K562 (cell line): ENCODE measurements at regions not wholly inside any gene's neighbourhood (a gene's known extent, or its start where the extent isn't known, plus 50 kb on each side); places are given as distances from the start of the nearest gene placed in this dataset.

Source experiments
- ATAC-seq: fragments of 200-7000 bp; cut with Tn5 transposase; 3 replicates; pipeline ENCODE4 v1.9.1; 2020; ENCODE audit warnings: moderate library complexity
- BruUV-seq: library from RNA; stranded (reverse); fragments of 400-500 nt; replicated peaks from 2 replicates; lab custom pipeline; 2021; lab: Mats Ljungman, UMichigan
- CTCF ChIA-PET: fragments of 300-600 bp; formaldehyde crosslinking; extraction: SDS; loops from one replicate; lab custom pipeline; 2021; ENCODE audit warnings: low intra/inter-chr PET ratio; lab: Yijun Ruan, JAX
- POLR2A ChIA-PET: fragments of 300-600, 350-650 bp; sonication (Branson Sonifier 250); formaldehyde crosslinking; extraction: SDS; loops from one replicate; lab custom pipeline; 2021; ENCODE audit warnings: antibody characterized with exemption, inconsistent platforms; lab: Yijun Ruan, JAX
- DNase-seq, 4 experiments: peaks; one replicate each; pipeline versions ENCODE4 v3.0.0 to v3.0.0-alpha.2; 2011 to 2018; ENCODE audit warnings: low spot score in 3 of 4, mixed read lengths in 3 of 4; ENCODE audit errors: extremely low read depth in 1 of 4
- FAIRE-seq: peaks from 2 replicates; lab custom pipeline; 2011; peaks lifted over from hg19 to GRCh38; lab: Jason Lieb, UNC
- H2AFZ ChIP-seq: 2 replicates; pipeline ENCODE4 v1.6.0; 2011; ENCODE audit warnings: low read depth, low read length, control low read depth, inconsistent platforms
- H3K27ac ChIP-seq: fragments of 200-600 bp; 3 replicates; pipeline ENCODE4 v1.8.0; 2011; ENCODE audit warnings: low read depth, mild to moderate bottlenecking, control low read depth, inconsistent platforms, low read length, moderate library complexity, mixed read lengths; ENCODE audit errors: extremely low read depth
- H3K27me3 ChIP-seq, 2 experiments: fragments of 300-600 bp in 1 of 2; 2 replicates in 1 of 2; 3 replicates in 1 of 2; pipeline versions ENCODE4 v1.6.0 to v1.8.0; 2011; ENCODE audit warnings: inconsistent platforms in 2 of 2, low read length in 2 of 2, mild to moderate bottlenecking in 1 of 2, mixed read lengths in 1 of 2, moderate library complexity in 1 of 2; ENCODE audit not compliant: control insufficient read depth in 2 of 2, insufficient read depth in 2 of 2
- H3K36me3 ChIP-seq: fragments of 300-600 bp; 3 replicates; pipeline ENCODE4 v1.8.0; 2011; ENCODE audit warnings: mild to moderate bottlenecking, low read length, inconsistent platforms; ENCODE audit not compliant: control insufficient read depth, insufficient read depth
- H3K4me1 ChIP-seq, 2 experiments: fragments of 200-600 bp in 1 of 2; replicated peaks in 1 of 2; 2 replicates in 1 of 2; 3 replicates in 1 of 2; pipeline versions ENCODE4 v1.5.1 to v1.8.0; 2011; ENCODE audit warnings: inconsistent platforms in 2 of 2, low read length in 2 of 2, mild to moderate bottlenecking in 1 of 2, mixed read lengths in 1 of 2, moderate library complexity in 1 of 2; ENCODE audit not compliant: control insufficient read depth in 2 of 2, insufficient read depth in 2 of 2
- H3K4me2 ChIP-seq: 2 replicates; pipeline ENCODE4 v1.6.1; 2011; ENCODE audit warnings: low read length, control low read depth, inconsistent platforms, mixed read lengths; ENCODE audit not compliant: insufficient read depth
- H3K4me3 ChIP-seq: fragments of 200-600 bp; sonication (generic), shearing (Covaris generic); 2 replicates; pipeline ENCODE4 v1.5.1; 2016; ENCODE audit warnings: control low read depth, inconsistent platforms
- H3K79me2 ChIP-seq: fragments of 200-600 bp; 3 replicates; pipeline ENCODE4 v1.8.0; 2011; ENCODE audit warnings: low read length, inconsistent platforms; ENCODE audit not compliant: control insufficient read depth, insufficient read depth
- H3K9ac ChIP-seq, 2 experiments: 2 replicates each; pipeline versions ENCODE4 v1.6.0 to v1.6.1; 2011; ENCODE audit warnings: low read depth in 2 of 2, low read length in 2 of 2, control low read depth in 1 of 2, inconsistent platforms in 1 of 2, mild to moderate bottlenecking in 1 of 2, mixed read lengths in 1 of 2; ENCODE audit not compliant: insufficient read depth in 1 of 2
- H3K9me1 ChIP-seq: one replicate; pipeline ENCODE4 v1.6.0; 2011; ENCODE audit warnings: inconsistent platforms, mild to moderate bottlenecking, low read length, moderate library complexity; ENCODE audit not compliant: control insufficient read depth, insufficient read depth
- H3K9me3 ChIP-seq: replicated peaks from 2 replicates; pipeline ENCODE4 v1.5.1; 2011; ENCODE audit warnings: low read depth, low read length, inconsistent platforms; ENCODE audit not compliant: control insufficient read depth, insufficient read depth
- H4K20me1 ChIP-seq: replicated peaks from 2 replicates; pipeline ENCODE4 v1.6.1; 2011; ENCODE audit warnings: low read length, inconsistent platforms, mixed read lengths; ENCODE audit not compliant: control insufficient read depth, insufficient read depth
- CHCHD3 ChIP-seq: fragments of 250-450 bp; sonication (Bioruptor Pico); IDR thresholded peaks from 2 replicates; pipeline ENCODE4 v2.1.2; 2022; ENCODE audit warnings: mild to moderate bottlenecking
- ELF1 ChIP-seq: fragments of 200-800 bp; sonication (Bioruptor generic); IDR thresholded peaks from 2 replicates; pipeline ENCODE4 v1.6.1; 2016; ENCODE audit warnings: missing genetic modification characterization, missing compliant biosample characterization
- GABPB1 ChIP-seq: sonication (generic); formaldehyde crosslinking; IDR thresholded peaks from 2 replicates; pipeline ENCODE4 v1.8.0; 2022; ENCODE audit warnings: mild to moderate bottlenecking, missing genetic modification reagents
- KDM2B ChIP-seq: fragments of 250-450 bp; sonication (Bioruptor Pico); IDR thresholded peaks from 2 replicates; pipeline ENCODE4 v1.8.0; 2021; ENCODE audit warnings: mild to moderate bottlenecking, moderate library complexity
- LARP7 ChIP-seq: fragments of 450-650 bp; IDR thresholded peaks from 2 replicates; pipeline ENCODE4 v1.6.1; 2016
- LEF1 ChIP-seq: fragments of 450-650 bp; IDR thresholded peaks from 2 replicates; pipeline ENCODE4 v1.6.1; 2016; ENCODE audit warnings: mild to moderate bottlenecking
- MEIS2 ChIP-seq: fragments of 450-650 bp; IDR thresholded peaks from 2 replicates; pipeline ENCODE4 v1.6.1; 2014; ENCODE audit warnings: mild to moderate bottlenecking; ENCODE audit not compliant: partially characterized antibody
- NCOR1 ChIP-seq: fragments of 450-650 bp; IDR thresholded peaks from 2 replicates; pipeline ENCODE4 v1.6.1; 2016; ENCODE audit warnings: mild to moderate bottlenecking, moderate library complexity
- POLR2AphosphoS2 ChIP-seq: IDR thresholded peaks from 2 replicates; pipeline ENCODE4 v1.6.1; 2012; ENCODE audit warnings: low read length, improper control_type of control experiment
- POLR2H ChIP-seq: IDR thresholded peaks from 2 replicates; pipeline ENCODE4 v1.6.1; 2016; ENCODE audit warnings: missing genetic modification characterization, low read depth, mild to moderate bottlenecking, control low read depth, missing compliant biosample characterization, moderate library complexity
- RBBP5 ChIP-seq: fragments of 200-600 bp; sonication (generic); IDR thresholded peaks from 2 replicates; pipeline ENCODE4 v1.6.1; 2012; ENCODE audit warnings: borderline replicate concordance, mild to moderate bottlenecking, low read length, control low read depth, inconsistent platforms; ENCODE audit not compliant: insufficient read depth, poor library complexity, severe bottlenecking
- RBM15 ChIP-seq: fragments of 200-400 bp; formaldehyde crosslinking; IDR thresholded peaks from 2 replicates; pipeline ENCODE4 v1.6.1; 2018; ENCODE audit warnings: mild to moderate bottlenecking, low read length, moderate library complexity; ENCODE audit not compliant: insufficient read depth
- RBM22 ChIP-seq: fragments of 200-400 bp; formaldehyde crosslinking; IDR thresholded peaks from 2 replicates; pipeline ENCODE4 v1.6.1; 2018; ENCODE audit warnings: low read length, low read depth; ENCODE audit not compliant: poor library complexity, severe bottlenecking
- SRSF9 ChIP-seq: fragments of 200-400 bp; formaldehyde crosslinking; IDR thresholded peaks from 2 replicates; pipeline ENCODE4 v1.6.1; 2017; ENCODE audit warnings: low read depth, low read length, borderline replicate concordance
- ZNF79 ChIP-seq: fragments of 250-450 bp; sonication (Bioruptor Pico); IDR thresholded peaks from 2 replicates; pipeline ENCODE4 v1.4.0; 2020; ENCODE audit warnings: low read depth, mild to moderate bottlenecking, moderate library complexity
- WGBS: fragments of 100-300 bp; shearing (Covaris generic); methylation state at CpG from one replicate; pipeline ENCODE4 v1.1.6; 2016; ENCODE audit warnings: low coverage, mixed read lengths; ENCODE audit not compliant: insufficient coverage; ENCODE audit errors: missing lambda C conversion rate; 5-methylcytosine and 5-hydroxymethylcytosine counted together
- in situ Hi-C: fragments of 300-500 bp; cut with MboI; formaldehyde crosslinking; loops from 4 replicates; pipeline ENCODE4 v1.15.0; 2018; ENCODE audit warnings: inconsistent platforms, mixed read lengths
- intact Hi-C: fragments of 100-400 bp; cut with micrococcal nuclease; formaldehyde crosslinking; loops from 2 replicates; pipeline ENCODE4 v1.14.2; 2022
- TF ChIP-seq, protein P1 (sequence below): fragments of 250-450 bp; sonication (Bioruptor Pico); IDR thresholded peaks from 2 replicates; pipeline ENCODE4 v1.4.0; 2020; ENCODE audit warnings: mild to moderate bottlenecking, moderate library complexity
- TF ChIP-seq, protein P2 (sequence below): fragments of 250-450 bp; sonication (Bioruptor Pico); IDR thresholded peaks from 2 replicates; pipeline ENCODE4 v1.4.0; 2020; ENCODE audit warnings: mild to moderate bottlenecking, moderate library complexity
- TF ChIP-seq, protein P3 (sequence below): fragments of 450-650 bp; IDR thresholded peaks from 2 replicates; pipeline ENCODE4 v1.7.1; 2018; ENCODE audit warnings: mild to moderate bottlenecking, low read depth; ENCODE audit not compliant: partially characterized antibody

DNA sequence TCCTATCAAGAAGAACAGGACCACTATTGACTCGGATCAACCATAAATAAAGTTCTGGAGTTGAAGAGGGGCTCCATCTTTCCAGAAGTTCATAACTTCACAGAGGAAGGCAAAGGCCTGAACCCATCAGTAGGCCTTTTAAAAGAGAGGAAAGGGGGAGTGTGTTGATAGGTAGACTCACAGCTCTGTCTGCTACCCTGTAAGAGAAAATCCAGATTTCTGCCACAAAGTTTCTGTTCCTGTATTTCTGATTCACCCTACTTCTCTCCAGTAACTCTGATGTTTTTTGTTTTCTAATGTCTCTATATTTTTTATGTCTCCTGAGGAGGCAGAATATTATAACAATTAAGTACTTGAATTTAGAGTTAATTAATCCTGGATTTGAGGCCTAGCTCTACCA lies 564.0 kb downstream of the TNS1 start:
- no TSS peak for BruUV-seq
- no peak for DNase-seq
- Histone ChIP-seq H4K20me1 (no peaks in the 10 kb centered on the region), H3K79me2 (no peaks in the 10 kb centered on the region), H3K36me3 (no peaks in the 10 kb centered on the region), H3K4me3 (no peak overlapping the region), H3K27ac (no peak overlapping the region), H3K4me2 (no peak overlapping the region), H3K27me3 (no peaks in the 10 kb centered on the region), H2AFZ (no peak overlapping the region), H3K4me1 (no peaks in the 10 kb centered on the region), H3K9me1 (no peaks in the 10 kb centered on the region), H3K9ac (no peak overlapping the region), H3K9me3 (no peaks in the 10 kb centered on the region)
- no peak for FAIRE-seq
- in situ Hi-C loops, result no loop called here
- POLR2A ChIA-PET, result no interaction called here
- CTCF ChIA-PET, result no interaction called here
- intact Hi-C loops, result no loop called here
- WGBS, result 0% methylated on average over 1 of the region's 1 CpG
- ATAC-seq, result no peak
- TF ChIP-seq, protein P1, sequence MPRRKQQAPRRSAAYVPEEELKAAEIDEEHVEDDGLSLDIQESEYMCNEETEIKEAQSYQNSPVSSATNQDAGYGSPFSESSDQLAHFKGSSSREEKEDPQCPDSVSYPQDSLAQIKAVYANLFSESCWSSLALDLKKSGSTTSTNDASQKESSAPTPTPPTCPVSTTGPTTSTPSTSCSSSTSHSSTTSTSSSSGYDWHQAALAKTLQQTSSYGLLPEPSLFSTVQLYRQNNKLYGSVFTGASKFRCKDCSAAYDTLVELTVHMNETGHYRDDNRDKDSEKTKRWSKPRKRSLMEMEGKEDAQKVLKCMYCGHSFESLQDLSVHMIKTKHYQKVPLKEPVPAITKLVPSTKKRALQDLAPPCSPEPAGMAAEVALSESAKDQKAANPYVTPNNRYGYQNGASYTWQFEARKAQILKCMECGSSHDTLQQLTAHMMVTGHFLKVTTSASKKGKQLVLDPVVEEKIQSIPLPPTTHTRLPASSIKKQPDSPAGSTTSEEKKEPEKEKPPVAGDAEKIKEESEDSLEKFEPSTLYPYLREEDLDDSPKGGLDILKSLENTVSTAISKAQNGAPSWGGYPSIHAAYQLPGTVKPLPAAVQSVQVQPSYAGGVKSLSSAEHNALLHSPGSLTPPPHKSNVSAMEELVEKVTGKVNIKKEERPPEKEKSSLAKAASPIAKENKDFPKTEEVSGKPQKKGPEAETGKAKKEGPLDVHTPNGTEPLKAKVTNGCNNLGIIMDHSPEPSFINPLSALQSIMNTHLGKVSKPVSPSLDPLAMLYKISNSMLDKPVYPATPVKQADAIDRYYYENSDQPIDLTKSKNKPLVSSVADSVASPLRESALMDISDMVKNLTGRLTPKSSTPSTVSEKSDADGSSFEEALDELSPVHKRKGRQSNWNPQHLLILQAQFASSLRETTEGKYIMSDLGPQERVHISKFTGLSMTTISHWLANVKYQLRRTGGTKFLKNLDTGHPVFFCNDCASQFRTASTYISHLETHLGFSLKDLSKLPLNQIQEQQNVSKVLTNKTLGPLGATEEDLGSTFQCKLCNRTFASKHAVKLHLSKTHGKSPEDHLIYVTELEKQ (CRISPR knock-in tag), result no peak
- no peak for TF ChIP-seq SRSF9
- no peak for TF ChIP-seq POLR2AphosphoS2
- no peak for TF ChIP-seq RBM15
- no peak for TF ChIP-seq ELF1 (tag)
- no peak for TF ChIP-seq RBM22
- TF ChIP-seq, protein P2, sequence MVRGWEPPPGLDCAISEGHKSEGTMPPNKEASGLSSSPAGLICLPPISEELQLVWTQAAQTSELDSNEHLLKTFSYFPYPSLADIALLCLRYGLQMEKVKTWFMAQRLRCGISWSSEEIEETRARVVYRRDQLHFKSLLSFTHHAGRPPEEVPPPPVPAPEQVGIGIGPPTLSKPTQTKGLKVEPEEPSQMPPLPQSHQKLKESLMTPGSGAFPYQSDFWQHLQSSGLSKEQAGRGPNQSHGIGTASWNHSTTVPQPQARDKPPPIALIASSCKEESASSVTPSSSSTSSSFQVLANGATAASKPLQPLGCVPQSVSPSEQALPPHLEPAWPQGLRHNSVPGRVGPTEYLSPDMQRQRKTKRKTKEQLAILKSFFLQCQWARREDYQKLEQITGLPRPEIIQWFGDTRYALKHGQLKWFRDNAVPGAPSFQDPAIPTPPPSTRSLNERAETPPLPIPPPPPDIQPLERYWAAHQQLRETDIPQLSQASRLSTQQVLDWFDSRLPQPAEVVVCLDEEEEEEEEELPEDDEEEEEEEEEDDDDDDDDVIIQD, result no peak
- TF ChIP-seq RBBP5, result no peak
- TF ChIP-seq ZNF79 (CRISPR knock-in tag), result no peak
- no peak for TF ChIP-seq MEIS2
- TF ChIP-seq GABPB1 (CRISPR knock-in tag), result no peak
- no peak for TF ChIP-seq CHCHD3 (CRISPR knock-in tag)
- TF ChIP-seq LEF1, result no peak
- no peak for TF ChIP-seq POLR2H (tag)
- no peak for TF ChIP-seq NCOR1
- TF ChIP-seq LARP7, result no peak
- no peak for TF ChIP-seq KDM2B (CRISPR knock-in tag)
- TF ChIP-seq, protein P3, sequence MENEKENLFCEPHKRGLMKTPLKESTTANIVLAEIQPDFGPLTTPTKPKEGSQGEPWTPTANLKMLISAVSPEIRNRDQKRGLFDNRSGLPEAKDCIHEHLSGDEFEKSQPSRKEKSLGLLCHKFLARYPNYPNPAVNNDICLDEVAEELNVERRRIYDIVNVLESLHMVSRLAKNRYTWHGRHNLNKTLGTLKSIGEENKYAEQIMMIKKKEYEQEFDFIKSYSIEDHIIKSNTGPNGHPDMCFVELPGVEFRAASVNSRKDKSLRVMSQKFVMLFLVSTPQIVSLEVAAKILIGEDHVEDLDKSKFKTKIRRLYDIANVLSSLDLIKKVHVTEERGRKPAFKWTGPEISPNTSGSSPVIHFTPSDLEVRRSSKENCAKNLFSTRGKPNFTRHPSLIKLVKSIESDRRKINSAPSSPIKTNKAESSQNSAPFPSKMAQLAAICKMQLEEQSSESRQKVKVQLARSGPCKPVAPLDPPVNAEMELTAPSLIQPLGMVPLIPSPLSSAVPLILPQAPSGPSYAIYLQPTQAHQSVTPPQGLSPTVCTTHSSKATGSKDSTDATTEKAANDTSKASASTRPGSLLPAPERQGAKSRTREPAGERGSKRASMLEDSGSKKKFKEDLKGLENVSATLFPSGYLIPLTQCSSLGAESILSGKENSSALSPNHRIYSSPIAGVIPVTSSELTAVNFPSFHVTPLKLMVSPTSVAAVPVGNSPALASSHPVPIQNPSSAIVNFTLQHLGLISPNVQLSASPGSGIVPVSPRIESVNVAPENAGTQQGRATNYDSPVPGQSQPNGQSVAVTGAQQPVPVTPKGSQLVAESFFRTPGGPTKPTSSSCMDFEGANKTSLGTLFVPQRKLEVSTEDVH, result no peak
